ENCODE measurements at regions not wholly inside any gene's neighbourhood (a gene's known extent, or its start where the extent isn't known, plus 50 kb on each side); places are given as distances from the start of the nearest gene placed in this dataset.

- TF ChIP-seq POLR2A (IDR thresholded peaks at IDR 0.05; ENCODE audit: extremely low read depth, insufficient read length) (no peak), MYC (IDR thresholded peaks at IDR 0.05; ENCODE audit: low read depth, low read length) (no peak)
- TF ChIP-seq, protein P1, sequence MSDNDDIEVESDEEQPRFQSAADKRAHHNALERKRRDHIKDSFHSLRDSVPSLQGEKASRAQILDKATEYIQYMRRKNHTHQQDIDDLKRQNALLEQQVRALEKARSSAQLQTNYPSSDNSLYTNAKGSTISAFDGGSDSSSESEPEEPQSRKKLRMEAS (IDR thresholded peaks at IDR 0.05; ENCODE audit: low read depth, low read length) = no peak
- TF ChIP-seq, protein P2, sequence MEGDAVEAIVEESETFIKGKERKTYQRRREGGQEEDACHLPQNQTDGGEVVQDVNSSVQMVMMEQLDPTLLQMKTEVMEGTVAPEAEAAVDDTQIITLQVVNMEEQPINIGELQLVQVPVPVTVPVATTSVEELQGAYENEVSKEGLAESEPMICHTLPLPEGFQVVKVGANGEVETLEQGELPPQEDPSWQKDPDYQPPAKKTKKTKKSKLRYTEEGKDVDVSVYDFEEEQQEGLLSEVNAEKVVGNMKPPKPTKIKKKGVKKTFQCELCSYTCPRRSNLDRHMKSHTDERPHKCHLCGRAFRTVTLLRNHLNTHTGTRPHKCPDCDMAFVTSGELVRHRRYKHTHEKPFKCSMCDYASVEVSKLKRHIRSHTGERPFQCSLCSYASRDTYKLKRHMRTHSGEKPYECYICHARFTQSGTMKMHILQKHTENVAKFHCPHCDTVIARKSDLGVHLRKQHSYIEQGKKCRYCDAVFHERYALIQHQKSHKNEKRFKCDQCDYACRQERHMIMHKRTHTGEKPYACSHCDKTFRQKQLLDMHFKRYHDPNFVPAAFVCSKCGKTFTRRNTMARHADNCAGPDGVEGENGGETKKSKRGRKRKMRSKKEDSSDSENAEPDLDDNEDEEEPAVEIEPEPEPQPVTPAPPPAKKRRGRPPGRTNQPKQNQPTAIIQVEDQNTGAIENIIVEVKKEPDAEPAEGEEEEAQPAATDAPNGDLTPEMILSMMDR (IDR thresholded peaks at IDR 0.05; ENCODE audit: low read depth, low read length) = no peak
- no peak overlapping the region for H3K4me3 ChIP-seq (ENCODE audit: low read depth, low read length)
- DNase-seq (ENCODE audit: low read depth) = no peak
These were observed 304.7 kb upstream of the TMEM132C start for GRCh38 chr12:127962303-127962702.

DNA sequence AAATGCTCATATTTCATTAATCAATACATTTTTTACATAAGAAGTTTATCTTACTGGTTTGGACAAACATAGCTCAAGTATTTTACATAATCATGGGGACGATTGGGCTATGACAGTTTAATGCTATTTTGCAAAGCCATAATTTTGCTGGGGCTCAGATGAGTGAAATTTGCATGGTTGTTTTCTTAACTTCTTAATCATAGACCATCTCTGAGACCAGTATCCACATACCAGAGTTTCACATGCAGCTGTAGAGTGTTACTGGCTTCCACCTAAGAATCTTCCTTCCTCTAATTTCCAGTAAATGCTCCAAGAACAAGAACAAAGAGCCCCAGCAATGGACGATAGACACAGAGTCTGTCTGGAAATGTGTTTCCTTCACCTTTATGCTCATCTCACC lies 303.0 kb upstream of the TMEM132C start:
- H3K4me3 ChIP-seq (ENCODE audit: low read depth, low read length) = no peak overlapping the region
- TF ChIP-seq, protein P2 (IDR thresholded peaks at IDR 0.05; ENCODE audit: low read depth, low read length) = no peak
- no peak for TF ChIP-seq MYC (IDR thresholded peaks at IDR 0.05; ENCODE audit: low read depth, low read length)
- no peak for TF ChIP-seq POLR2A (IDR thresholded peaks at IDR 0.05; ENCODE audit: extremely low read depth, insufficient read length)
- TF ChIP-seq, protein P1 (IDR thresholded peaks at IDR 0.05; ENCODE audit: low read depth, low read length) = no peak
- no peak for DNase-seq (ENCODE audit: low read depth)

- DNase-seq (ENCODE audit: low read depth) = peak; percentile 45
- TF ChIP-seq, protein P2 (IDR thresholded peaks at IDR 0.05; ENCODE audit: low read depth, low read length) = peak; percentile 31
- TF ChIP-seq, protein P1 (IDR thresholded peaks at IDR 0.05; ENCODE audit: low read depth, low read length) = 0 out of 2 replicates have a peak, but pooled peaks have one; percentile 13
- TF ChIP-seq MYC (IDR thresholded peaks at IDR 0.05; ENCODE audit: low read depth, low read length) = no peak
- TF ChIP-seq POLR2A (IDR thresholded peaks at IDR 0.05; ENCODE audit: extremely low read depth, insufficient read length) = no peak
These were observed 302.3 kb upstream of the TMEM132C start for GRCh38 chr12:127964717-127965116.

DNA sequence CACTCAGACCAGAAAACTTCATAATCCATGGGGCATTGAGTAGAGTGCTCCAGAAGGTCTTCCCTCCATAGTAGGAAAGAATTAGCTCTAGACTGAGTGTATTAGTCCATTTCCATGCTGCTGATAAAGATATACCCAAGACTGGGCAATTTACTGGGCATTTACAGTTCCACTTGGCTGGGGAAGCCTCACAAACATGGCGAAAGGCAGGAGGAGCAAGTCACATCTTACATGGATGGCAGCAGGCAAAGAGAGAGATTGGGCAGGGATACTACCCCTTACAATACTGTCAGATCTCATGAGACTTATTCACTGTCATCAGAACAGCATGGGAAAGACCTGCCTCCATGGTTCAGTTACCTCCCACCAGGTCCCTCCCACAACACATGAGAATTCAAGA lies 300.6 kb upstream of the TMEM132C start:
- TF ChIP-seq, protein P2 (IDR thresholded peaks at IDR 0.05; ENCODE audit: low read depth, low read length) = no peak
- TF ChIP-seq MYC (IDR thresholded peaks at IDR 0.05; ENCODE audit: low read depth, low read length) = no peak
- TF ChIP-seq, protein P1 (IDR thresholded peaks at IDR 0.05; ENCODE audit: low read depth, low read length) = no peak
- no peak for TF ChIP-seq POLR2A (IDR thresholded peaks at IDR 0.05; ENCODE audit: extremely low read depth, insufficient read length)
- no peak overlapping the region for H3K4me3 ChIP-seq (ENCODE audit: low read depth, low read length)
- no peak for DNase-seq (ENCODE audit: low read depth)

More at GRCh38 chr12:127964717-127965116, 302.3 kb upstream of the TMEM132C start:
- H3K4me3 ChIP-seq (ENCODE audit: low read depth, low read length) = no peak overlapping the region

- no peak overlapping the region for H3K4me3 ChIP-seq (ENCODE audit: low read depth, low read length)
- TF ChIP-seq, protein P2 (IDR thresholded peaks at IDR 0.05; ENCODE audit: low read depth, low read length) = no peak
- TF ChIP-seq, protein P1 (IDR thresholded peaks at IDR 0.05; ENCODE audit: low read depth, low read length) = no peak
- TF ChIP-seq MYC (IDR thresholded peaks at IDR 0.05; ENCODE audit: low read depth, low read length) (no peak), POLR2A (IDR thresholded peaks at IDR 0.05; ENCODE audit: extremely low read depth, insufficient read length) (no peak)
- DNase-seq (ENCODE audit: low read depth) = no peak
These were observed 296.5 kb upstream of the TMEM132C start for GRCh38 chr12:127970491-127970890.
